HEK293T (cell line): ENCODE measurements at regions not wholly inside any gene's neighbourhood (a gene's known extent, or its start where the extent isn't known, plus 50 kb on each side); places are given as distances from the start of the nearest gene placed in this dataset.

Source experiments
- BHLHE40 ChIP-seq: fragments of 450-650 bp; IDR thresholded peaks from 2 replicates; pipeline ENCODE4 v1.6.1; 2016; ENCODE audit warnings: mild to moderate bottlenecking, moderate library complexity, borderline replicate concordance
- L3MBTL2 ChIP-seq: fragments of 450-650 bp; conservative IDR thresholded peaks from 2 replicates; pipeline ENCODE4 v1.6.1; 2016; ENCODE audit warnings: mild to moderate bottlenecking

- no peak for TF ChIP-seq BHLHE40
- no peak for TF ChIP-seq L3MBTL2
Observed at GRCh38 chr5:156137071-156137869, 189.7 kb upstream of the SGCD start.
